ENCODE measurements at regions not wholly inside any gene's neighbourhood (a gene's known extent, or its start where the extent isn't known, plus 50 kb on each side); places are given as distances from the start of the nearest gene placed in this dataset.

GRCh38 chr21:28317177-28317950, 675.3 kb downstream of the LTN1 start:
- Mint-ChIP-seq H3K27me3 (ENCODE audit: low read depth) (no peaks in the 10 kb centered on the region), H3K9me3 (peaks cover 53% of the 10 kb centered on the region), H3K4me3 (no peak overlapping the region), H3K4me1 (no peaks in the 10 kb centered on the region), H3K36me3 (peaks cover 12% of the 10 kb centered on the region), H3K27ac (no peak overlapping the region)
- no peak for TF ChIP-seq CTCF (IDR thresholded peaks at IDR 0.05; ENCODE audit: unreplicated experiment)
- DNase-seq (ENCODE audit: low spot score in 2 of 2, unreplicated experiment in 2 of 2), result no peak

GRCh38 chr21:28311411-28312190, 681.1 kb downstream of the LTN1 start:
- no peak for DNase-seq (ENCODE audit: low spot score in 2 of 2, unreplicated experiment in 2 of 2)
- H3K9me3 Mint-ChIP-seq, result peaks cover 23% of the 10 kb centered on the region
- H3K4me3 Mint-ChIP-seq, result no peak overlapping the region
- peaks cover 14% of the 10 kb centered on the region for H3K36me3 Mint-ChIP-seq
- H3K27me3 Mint-ChIP-seq (ENCODE audit: low read depth), result no peaks in the 10 kb centered on the region
- TF ChIP-seq CTCF (IDR thresholded peaks at IDR 0.05; ENCODE audit: unreplicated experiment), result no peak
- H3K4me1 Mint-ChIP-seq, result peaks cover 21% of the 10 kb centered on the region
- H3K27ac Mint-ChIP-seq, result no peak overlapping the region

- no peak for TF ChIP-seq CTCF (IDR thresholded peaks at IDR 0.05; ENCODE audit: unreplicated experiment)
- no peak overlapping the region for H3K4me3 Mint-ChIP-seq
- H3K36me3 Mint-ChIP-seq, result peaks cover 14% of the 10 kb centered on the region
- peaks cover 23% of the 10 kb centered on the region for H3K9me3 Mint-ChIP-seq
- DNase-seq (ENCODE audit: low spot score in 2 of 2, unreplicated experiment in 2 of 2), result no peak
- no peak overlapping the region for H3K27ac Mint-ChIP-seq
- no peaks in the 10 kb centered on the region for H3K27me3 Mint-ChIP-seq (ENCODE audit: low read depth)
- peaks cover 21% of the 10 kb centered on the region for H3K4me1 Mint-ChIP-seq
Measured at GRCh38 chr21:28310711-28311110, 682.0 kb downstream of the LTN1 start.

- Mint-ChIP-seq H3K4me1 (peaks cover 21% of the 10 kb centered on the region), H3K4me3 (no peak overlapping the region), H3K9me3 (peaks cover 27% of the 10 kb centered on the region), H3K27ac (peak overlapping the region; percentile 58), H3K27me3 (ENCODE audit: low read depth) (no peaks in the 10 kb centered on the region), H3K36me3 (peaks cover 15% of the 10 kb centered on the region)
- no peak for TF ChIP-seq CTCF (IDR thresholded peaks at IDR 0.05; ENCODE audit: unreplicated experiment)
- no peak for DNase-seq (ENCODE audit: low spot score in 2 of 2, unreplicated experiment in 2 of 2)
Measured at GRCh38 chr21:28310171-28310685, 682.4 kb downstream of the LTN1 start.

GRCh38 chr21:28309596-28309995, 683.1 kb downstream of the LTN1 start:
- Mint-ChIP-seq H3K9me3 (peaks cover 23% of the 10 kb centered on the region), H3K4me1 (peaks cover 21% of the 10 kb centered on the region), H3K27me3 (ENCODE audit: low read depth) (no peaks in the 10 kb centered on the region), H3K27ac (no peak overlapping the region), H3K36me3 (peaks cover 15% of the 10 kb centered on the region), H3K4me3 (no peak overlapping the region)
- no peak for TF ChIP-seq CTCF (IDR thresholded peaks at IDR 0.05; ENCODE audit: unreplicated experiment)
- no peak for DNase-seq (ENCODE audit: low spot score in 2 of 2, unreplicated experiment in 2 of 2)

Measured in mesothelial cell of epicardium (in vitro differentiated cells).